Thyroid gland (tissue), 4 donors: ENCODE measurements at regions not wholly inside any gene's neighbourhood (a gene's known extent, or its start where the extent isn't known, plus 50 kb on each side); places are given as distances from the start of the nearest gene placed in this dataset.

ENCODE experiments used
- POLR2A ChIP-seq, 2 donors: fragments of 450-650 bp; IDR thresholded peaks; one replicate each; pipeline ENCODE4 v1.6.1; 2017; ENCODE audit warnings: antibody characterized with exemption in 2 of 2, mild to moderate bottlenecking in 2 of 2, moderate library complexity in 1 of 2
- TF ChIP-seq, protein P1 (sequence below), 6 experiments: fragments of 200-600 bp in 3 of 6; fragments of 450-650 bp in 3 of 6; sonication (generic) in 3 of 6; IDR thresholded peaks; one replicate each; pipeline ENCODE4 v1.5.1; 2016 to 2019; ENCODE audit warnings: antibody characterized with exemption in 6 of 6, mild to moderate bottlenecking in 2 of 6, inconsistent platforms in 1 of 6, moderate library complexity in 1 of 6

DNA sequence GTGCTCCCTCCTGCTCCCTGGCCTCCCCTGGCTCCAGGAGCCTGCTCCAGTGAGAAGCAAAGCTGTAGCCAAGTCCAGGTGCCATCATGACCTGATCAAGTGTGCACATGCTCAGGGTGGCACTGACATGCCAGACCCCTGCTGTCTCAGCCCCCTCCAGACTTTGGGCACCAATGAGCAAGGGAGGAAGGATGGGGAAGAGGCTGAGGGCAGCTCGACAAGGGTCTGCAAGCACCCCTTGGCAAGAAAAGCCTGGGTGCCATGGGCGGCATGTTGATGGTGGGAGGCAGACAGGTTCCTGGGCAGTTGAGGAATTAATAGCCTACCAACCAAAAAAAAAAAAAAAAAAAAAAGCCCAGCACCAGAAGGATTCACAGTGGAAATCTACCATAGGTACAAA is 942.6 kb upstream of the PRMT6 start:
- TF ChIP-seq, protein P1, sequence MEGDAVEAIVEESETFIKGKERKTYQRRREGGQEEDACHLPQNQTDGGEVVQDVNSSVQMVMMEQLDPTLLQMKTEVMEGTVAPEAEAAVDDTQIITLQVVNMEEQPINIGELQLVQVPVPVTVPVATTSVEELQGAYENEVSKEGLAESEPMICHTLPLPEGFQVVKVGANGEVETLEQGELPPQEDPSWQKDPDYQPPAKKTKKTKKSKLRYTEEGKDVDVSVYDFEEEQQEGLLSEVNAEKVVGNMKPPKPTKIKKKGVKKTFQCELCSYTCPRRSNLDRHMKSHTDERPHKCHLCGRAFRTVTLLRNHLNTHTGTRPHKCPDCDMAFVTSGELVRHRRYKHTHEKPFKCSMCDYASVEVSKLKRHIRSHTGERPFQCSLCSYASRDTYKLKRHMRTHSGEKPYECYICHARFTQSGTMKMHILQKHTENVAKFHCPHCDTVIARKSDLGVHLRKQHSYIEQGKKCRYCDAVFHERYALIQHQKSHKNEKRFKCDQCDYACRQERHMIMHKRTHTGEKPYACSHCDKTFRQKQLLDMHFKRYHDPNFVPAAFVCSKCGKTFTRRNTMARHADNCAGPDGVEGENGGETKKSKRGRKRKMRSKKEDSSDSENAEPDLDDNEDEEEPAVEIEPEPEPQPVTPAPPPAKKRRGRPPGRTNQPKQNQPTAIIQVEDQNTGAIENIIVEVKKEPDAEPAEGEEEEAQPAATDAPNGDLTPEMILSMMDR (IDR thresholded peaks at IDR 0.05): no peak
- no peak for TF ChIP-seq POLR2A (IDR thresholded peaks at IDR 0.05)
